HepG2 (cell line): ENCODE measurements at regions not wholly inside any gene's neighbourhood (a gene's known extent, or its start where the extent isn't known, plus 50 kb on each side); places are given as distances from the start of the nearest gene placed in this dataset.

Source experiments
- CTCF ChIP-seq: sonication (generic); formaldehyde crosslinking; IDR thresholded peaks from 2 replicates; pipeline ENCODE4 v1.5.0; 2020; ENCODE audit warnings: mild to moderate bottlenecking, missing genetic modification reagents, moderate library complexity
- GFI1 ChIP-seq: sonication (generic); formaldehyde crosslinking; IDR thresholded peaks from 2 replicates; pipeline ENCODE4 v1.5.0; 2020; ENCODE audit warnings: missing genetic modification reagents, mild to moderate bottlenecking, borderline replicate concordance
- KAT7 ChIP-seq: IDR thresholded peaks from 2 replicates; pipeline ENCODE4 v1.6.1; 2018; ENCODE audit warnings: borderline replicate concordance, missing compliant biosample characterization
- MXD4 ChIP-seq: IDR thresholded peaks from 2 replicates; pipeline ENCODE4 v1.6.1; 2016; ENCODE audit warnings: mild to moderate bottlenecking, missing biosample characterization, missing genetic modification reagents
- ZFP36 ChIP-seq: fragments of 150-350 bp; IDR thresholded peaks from 2 replicates; pipeline ENCODE4 v1.6.1; 2018; ENCODE audit warnings: borderline replicate concordance, low read length, low read depth; ENCODE audit not compliant: partially characterized antibody
- ZNF543 ChIP-seq: sonication (generic); formaldehyde crosslinking; IDR thresholded peaks from 2 replicates; pipeline ENCODE4 v1.4.0; 2020; ENCODE audit warnings: mild to moderate bottlenecking, missing genetic modification reagents
- ZSCAN29 ChIP-seq: sonication (generic); formaldehyde crosslinking; conservative IDR thresholded peaks from 2 replicates; pipeline ENCODE4 v1.4.0; 2020; ENCODE audit warnings: mild to moderate bottlenecking, missing genetic modification reagents
- TF ChIP-seq, protein P1 (sequence below): sonication (generic); formaldehyde crosslinking; IDR thresholded peaks from 2 replicates; pipeline ENCODE4 v1.5.0; 2020; ENCODE audit warnings: missing genetic modification reagents

- no peak for TF ChIP-seq ZFP36
- TF ChIP-seq MXD4: no peak
- TF ChIP-seq GFI1 (CRISPR knock-in tag): no peak
- TF ChIP-seq ZSCAN29 (CRISPR knock-in tag): no peak
- TF ChIP-seq KAT7 (CRISPR knock-in tag): no peak
- TF ChIP-seq ZNF543 (CRISPR knock-in tag): no peak
- TF ChIP-seq CTCF: no peak
- TF ChIP-seq, protein P1, sequence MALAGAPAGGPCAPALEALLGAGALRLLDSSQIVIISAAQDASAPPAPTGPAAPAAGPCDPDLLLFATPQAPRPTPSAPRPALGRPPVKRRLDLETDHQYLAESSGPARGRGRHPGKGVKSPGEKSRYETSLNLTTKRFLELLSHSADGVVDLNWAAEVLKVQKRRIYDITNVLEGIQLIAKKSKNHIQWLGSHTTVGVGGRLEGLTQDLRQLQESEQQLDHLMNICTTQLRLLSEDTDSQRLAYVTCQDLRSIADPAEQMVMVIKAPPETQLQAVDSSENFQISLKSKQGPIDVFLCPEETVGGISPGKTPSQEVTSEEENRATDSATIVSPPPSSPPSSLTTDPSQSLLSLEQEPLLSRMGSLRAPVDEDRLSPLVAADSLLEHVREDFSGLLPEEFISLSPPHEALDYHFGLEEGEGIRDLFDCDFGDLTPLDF (CRISPR knock-in tag): no peak
These were observed 374.8 kb upstream of the PDZRN3 start for GRCh38 chr3:73999501-73999900.
